H9 (cell line): ENCODE measurements at regions not wholly inside any gene's neighbourhood (a gene's known extent, or its start where the extent isn't known, plus 50 kb on each side); places are given as distances from the start of the nearest gene placed in this dataset.

Experiments used
- DNase-seq: peaks from one replicate; pipeline ENCODE4 v3.0.0-alpha.2; 2017
- H2AFZ ChIP-seq: one replicate; pipeline ENCODE4 v1.6.1; 2013; ENCODE audit warnings: mild to moderate bottlenecking, low read length, control low read depth, moderate library complexity
- H2AK5ac ChIP-seq: 2 replicates; pipeline ENCODE4 v1.6.1; 2013; ENCODE audit warnings: low read length, control low read depth, mixed read lengths; ENCODE audit not compliant: insufficient read length
- H2BK120ac ChIP-seq: one replicate; pipeline ENCODE4 v1.6.1; 2013; ENCODE audit warnings: low read depth, mild to moderate bottlenecking, low read length, control low read depth, inconsistent platforms; ENCODE audit not compliant: poor library complexity, severe bottlenecking
- H2BK12ac ChIP-seq: 2 replicates; pipeline ENCODE4 v1.6.1; 2013; ENCODE audit warnings: low read length, control low read depth, mixed read lengths, low read depth; ENCODE audit not compliant: insufficient read length
- H2BK15ac ChIP-seq: 2 replicates; pipeline ENCODE4 v1.6.1; 2013; ENCODE audit warnings: low read depth, low read length, control low read depth
- H2BK20ac ChIP-seq: one replicate; pipeline ENCODE4 v1.6.1; 2013; ENCODE audit warnings: low read depth, mild to moderate bottlenecking, low read length, control low read depth, inconsistent platforms; ENCODE audit not compliant: poor library complexity, severe bottlenecking
- H2BK5ac ChIP-seq: 2 replicates; pipeline ENCODE4 v1.6.1; 2013; ENCODE audit warnings: low read length, control low read depth, mixed read lengths; ENCODE audit not compliant: insufficient read length
- H3K14ac ChIP-seq: 2 replicates; pipeline ENCODE4 v1.6.1; 2013; ENCODE audit warnings: low read length, control low read depth; ENCODE audit not compliant: insufficient read depth
- H3K18ac ChIP-seq: 2 replicates; pipeline ENCODE4 v1.6.1; 2013; ENCODE audit warnings: low read depth, mild to moderate bottlenecking, mixed read lengths, low read length, control low read depth; ENCODE audit not compliant: insufficient read length
- H3K23ac ChIP-seq: 2 replicates; pipeline ENCODE4 v1.6.1; 2013; ENCODE audit warnings: low read length, control low read depth, mixed read lengths, low read depth; ENCODE audit not compliant: insufficient read length
- H3K23me2 ChIP-seq: 2 replicates; pipeline ENCODE4 v1.6.1; 2013; ENCODE audit warnings: low read depth, mild to moderate bottlenecking, mixed read lengths, low read length, control low read depth; ENCODE audit not compliant: insufficient read length, poor library complexity, severe bottlenecking
- H3K27ac ChIP-seq: 2 replicates; pipeline ENCODE4 v1.5.1; 2013; ENCODE audit warnings: low read length, control low read depth, mixed read lengths, low read depth; ENCODE audit not compliant: insufficient read length
- H3K27me3 ChIP-seq: 2 replicates; pipeline ENCODE4 v1.6.1; 2013; ENCODE audit warnings: low read length, control low read depth, inconsistent platforms; ENCODE audit not compliant: insufficient read depth
- H3K4ac ChIP-seq: 2 replicates; pipeline ENCODE4 v1.6.1; 2013; ENCODE audit warnings: low read depth, mild to moderate bottlenecking, control low read depth, inconsistent platforms, low read length, moderate library complexity
- H3K4me1 ChIP-seq: 2 replicates; pipeline ENCODE4 v1.6.1; 2013; ENCODE audit warnings: low read length, control low read depth, inconsistent platforms; ENCODE audit not compliant: insufficient read depth
- H3K4me2 ChIP-seq: 2 replicates; pipeline ENCODE4 v1.6.1; 2013; ENCODE audit warnings: low read length, control low read depth, mixed read lengths; ENCODE audit not compliant: insufficient read length, insufficient read depth
- H3K56ac ChIP-seq: 2 replicates; pipeline ENCODE4 v1.6.1; 2013; ENCODE audit warnings: low read depth, mild to moderate bottlenecking, mixed read lengths, low read length, control low read depth; ENCODE audit not compliant: insufficient read length
- H3K79me1 ChIP-seq: 2 replicates; pipeline ENCODE4 v1.6.1; 2013; ENCODE audit warnings: low read depth, mild to moderate bottlenecking, moderate library complexity, low read length, control low read depth, inconsistent platforms; ENCODE audit not compliant: insufficient read depth, poor library complexity, severe bottlenecking
- H3K79me2 ChIP-seq: 2 replicates; pipeline ENCODE4 v1.6.1; 2013; ENCODE audit warnings: low read length, control low read depth, inconsistent platforms; ENCODE audit not compliant: insufficient read depth
- H3K9ac ChIP-seq: 2 replicates; pipeline ENCODE4 v1.6.1; 2013; ENCODE audit warnings: low read length, control low read depth, mixed read lengths; ENCODE audit not compliant: insufficient read length; ENCODE audit errors: extremely low read depth
- H3K9me3 ChIP-seq: one replicate; pipeline ENCODE4 v1.6.1; 2013; ENCODE audit warnings: low read depth, low read length, inconsistent platforms; ENCODE audit not compliant: control insufficient read depth
- H3T11ph ChIP-seq: one replicate; pipeline ENCODE4 v1.6.1; 2013; ENCODE audit warnings: mild to moderate bottlenecking, low read length, control low read depth, inconsistent platforms
- H4K20me1 ChIP-seq: one replicate; pipeline ENCODE4 v1.6.1; 2013; ENCODE audit not compliant: control insufficient read depth, insufficient read length, insufficient read depth
- H4K5ac ChIP-seq: 2 replicates; pipeline ENCODE4 v1.6.1; 2013; ENCODE audit warnings: low read depth, mild to moderate bottlenecking, mixed read lengths, low read length, control low read depth; ENCODE audit not compliant: insufficient read length
- H4K8ac ChIP-seq: replicated peaks from 2 replicates; pipeline ENCODE4 v1.6.1; 2013; ENCODE audit warnings: low read length, control low read depth, mixed read lengths, low read depth; ENCODE audit not compliant: insufficient read length
- H4K91ac ChIP-seq: 2 replicates; pipeline ENCODE4 v1.6.1; 2013; ENCODE audit warnings: low read depth, mild to moderate bottlenecking, moderate library complexity, mixed read lengths, low read length, control low read depth; ENCODE audit not compliant: insufficient read length
- H3K27ac Mint-ChIP-seq, 3 experiments: 2 replicates in 2 of 3; 3 replicates in 1 of 3; pipeline ENCODE4 v1.8.0; 2020 to 2021; ENCODE audit warnings: mixed read lengths in 3 of 3, mild to moderate bottlenecking in 1 of 3, moderate library complexity in 1 of 3
- H3K27me3 Mint-ChIP-seq: 2 replicates; pipeline ENCODE4 v1.8.0; 2021; ENCODE audit warnings: low read depth, mild to moderate bottlenecking, moderate library complexity, mixed read lengths
- H3K36me3 Mint-ChIP-seq, 3 experiments: 2 replicates in 2 of 3; 3 replicates in 1 of 3; pipeline ENCODE4 v1.8.0; 2020 to 2021; ENCODE audit warnings: low read depth in 3 of 3, mixed read lengths in 3 of 3; ENCODE audit not compliant: insufficient read depth in 1 of 3
- H3K4me1 Mint-ChIP-seq, 2 experiments: 2 replicates each; pipeline ENCODE4 v1.8.0; 2020; ENCODE audit warnings: mixed read lengths in 2 of 2
- H3K4me3 Mint-ChIP-seq, 2 experiments: 2 replicates in 1 of 2; 3 replicates in 1 of 2; pipeline ENCODE4 v1.8.0; 2020 to 2021; ENCODE audit warnings: mild to moderate bottlenecking in 2 of 2, mixed read lengths in 2 of 2, moderate library complexity in 1 of 2
- H3K9me3 Mint-ChIP-seq, 2 experiments: 2 replicates in 1 of 2; 3 replicates in 1 of 2; pipeline ENCODE4 v1.8.0; 2020; ENCODE audit warnings: mild to moderate bottlenecking in 2 of 2, mixed read lengths in 2 of 2, moderate library complexity in 1 of 2
- WGBS: extraction: QIAGEN DNeasy Blood & Tissue Kit; methylation state at CpG from one replicate; pipeline ENCODE4 v1.1.7; 2013; ENCODE audit warnings: missing lambda C conversion rate, low lambda C conversion rate, mixed read lengths; ENCODE audit not compliant: insufficient read length; ENCODE audit errors: extremely low coverage; 5-methylcytosine and 5-hydroxymethylcytosine counted together
- TF ChIP-seq, protein P1 (sequence below): fragments of 200-600 bp; sonication (generic); conservative IDR thresholded peaks from 3 replicates; pipeline ENCODE4 v1.8.0; 2021; ENCODE audit warnings: antibody characterized with exemption, mild to moderate bottlenecking

DNA sequence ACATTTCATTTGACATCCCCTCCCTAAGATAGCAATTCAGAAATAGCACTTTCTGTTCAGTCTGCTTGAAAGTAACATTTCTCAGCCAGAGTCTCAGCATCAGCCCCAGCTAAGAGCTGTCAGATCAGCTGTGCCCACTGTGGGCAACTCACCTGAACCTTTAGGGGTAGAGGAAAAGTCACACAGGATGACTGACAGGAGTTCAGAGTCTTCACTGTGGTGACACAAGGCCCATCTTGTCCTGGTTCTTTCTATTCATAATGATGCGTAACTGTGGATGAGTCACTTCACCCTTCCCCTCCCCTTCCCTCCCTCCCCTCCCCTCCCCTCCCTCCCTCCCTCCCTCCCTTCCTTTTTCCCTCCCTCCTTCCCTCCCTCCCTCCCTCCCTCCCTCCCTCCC is 96.1 kb upstream of the RASGRP1 start:
- H3K18ac ChIP-seq, result no peak overlapping the region
- Mint-ChIP-seq H3K4me1 (no peaks in the 10 kb centered on the region), H3K27ac (no peak overlapping the region), H3K4me3 (no peak overlapping the region), H3K36me3 (no peaks in the 10 kb centered on the region), H3K27me3 (no peaks in the 10 kb centered on the region; the same call in none of the 2 replicates), H3K9me3 (no peaks in the 10 kb centered on the region)
- no peak overlapping the region for H2AK5ac ChIP-seq
- H3K23ac ChIP-seq, result no peak overlapping the region
- H2AFZ ChIP-seq, result no peak overlapping the region
- H3K23me2 ChIP-seq, result no peaks in the 10 kb centered on the region
- no peak overlapping the region for H2BK5ac ChIP-seq
- no peak overlapping the region for H3K27ac ChIP-seq
- H4K5ac ChIP-seq, result no peak overlapping the region
- H3K56ac ChIP-seq, result no peak overlapping the region
- no peak overlapping the region for H4K8ac ChIP-seq
- H3K79me1 ChIP-seq, result no peaks in the 10 kb centered on the region
- H3K14ac ChIP-seq, result no peak overlapping the region
- no peak overlapping the region for H4K91ac ChIP-seq
- H2BK120ac ChIP-seq, result no peak overlapping the region
- no peak overlapping the region for H3T11ph ChIP-seq
- no peak overlapping the region for H2BK20ac ChIP-seq
- H3K79me2 ChIP-seq, result no peaks in the 10 kb centered on the region
- H3K4ac ChIP-seq, result no peak overlapping the region
- H2BK15ac ChIP-seq, result no peak overlapping the region
- H3K27me3 ChIP-seq, result no peaks in the 10 kb centered on the region
- no peak overlapping the region for H2BK12ac ChIP-seq
- DNase-seq, result no peak
- TF ChIP-seq, protein P1, sequence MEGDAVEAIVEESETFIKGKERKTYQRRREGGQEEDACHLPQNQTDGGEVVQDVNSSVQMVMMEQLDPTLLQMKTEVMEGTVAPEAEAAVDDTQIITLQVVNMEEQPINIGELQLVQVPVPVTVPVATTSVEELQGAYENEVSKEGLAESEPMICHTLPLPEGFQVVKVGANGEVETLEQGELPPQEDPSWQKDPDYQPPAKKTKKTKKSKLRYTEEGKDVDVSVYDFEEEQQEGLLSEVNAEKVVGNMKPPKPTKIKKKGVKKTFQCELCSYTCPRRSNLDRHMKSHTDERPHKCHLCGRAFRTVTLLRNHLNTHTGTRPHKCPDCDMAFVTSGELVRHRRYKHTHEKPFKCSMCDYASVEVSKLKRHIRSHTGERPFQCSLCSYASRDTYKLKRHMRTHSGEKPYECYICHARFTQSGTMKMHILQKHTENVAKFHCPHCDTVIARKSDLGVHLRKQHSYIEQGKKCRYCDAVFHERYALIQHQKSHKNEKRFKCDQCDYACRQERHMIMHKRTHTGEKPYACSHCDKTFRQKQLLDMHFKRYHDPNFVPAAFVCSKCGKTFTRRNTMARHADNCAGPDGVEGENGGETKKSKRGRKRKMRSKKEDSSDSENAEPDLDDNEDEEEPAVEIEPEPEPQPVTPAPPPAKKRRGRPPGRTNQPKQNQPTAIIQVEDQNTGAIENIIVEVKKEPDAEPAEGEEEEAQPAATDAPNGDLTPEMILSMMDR, result no peak
- H3K4me1 ChIP-seq, result no peaks in the 10 kb centered on the region
- no CpG with 5 or more reads among the region's 1 CpG for WGBS
- no peak overlapping the region for H3K4me2 ChIP-seq
- no peak overlapping the region for H3K9ac ChIP-seq
- no peaks in the 10 kb centered on the region for H3K9me3 ChIP-seq
- H4K20me1 ChIP-seq, result no peaks in the 10 kb centered on the region
